ENCODE measurements at regions not wholly inside any gene's neighbourhood (a gene's known extent, or its start where the extent isn't known, plus 50 kb on each side); places are given as distances from the start of the nearest gene placed in this dataset.

GRCh38 chr4:58502839-58503238, 1392.7 kb upstream of the IGFBP7 start:
- TF ChIP-seq CTCF (IDR thresholded peaks at IDR 0.05; ENCODE audit: extremely low read depth in 1 of 2, insufficient read depth in 1 of 2, low read depth in 1 of 2, low read length in 2 of 2) (no peak), POLR2A (IDR thresholded peaks at IDR 0.05; ENCODE audit: low read depth, low read length) (no peak), MYC (IDR thresholded peaks at IDR 0.05; ENCODE audit: low read depth, low read length) (no peak)

Data from endothelial cell of umbilical vein (primary cell).